NCI-H774 (cell line): ENCODE measurements at regions not wholly inside any gene's neighbourhood (a gene's known extent, or its start where the extent isn't known, plus 50 kb on each side); places are given as distances from the start of the nearest gene placed in this dataset.
"Not testable (repeated sequence)": the region's sequence is repeated elsewhere in the genome, so short reads cannot be mapped to it uniquely, and the experiment has no call there.

Experiments used
- DNase-seq: peaks from one replicate; lab custom pipeline; 2025; lab: John Stamatoyannopoulos, UW

DNA sequence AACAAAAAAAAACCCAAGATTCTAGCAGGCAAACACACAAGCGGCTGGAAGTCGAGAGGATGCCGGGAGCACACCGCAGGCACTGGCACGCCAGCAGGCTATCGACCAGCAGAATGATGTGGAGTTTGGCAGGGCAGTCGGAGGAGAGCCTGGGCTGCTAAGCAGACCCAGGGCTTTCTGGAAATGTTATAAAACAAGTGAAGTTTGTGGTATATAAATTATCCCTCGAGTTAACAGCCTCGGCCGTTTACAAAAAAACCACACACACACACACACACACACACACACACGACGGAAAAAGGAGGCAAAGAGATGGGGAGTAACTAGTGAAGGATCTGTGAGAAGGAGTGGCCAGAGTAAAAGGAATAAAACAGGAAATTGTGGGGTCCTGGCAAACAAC is 87.2 kb upstream of the IVNS1ABP start:
- no peak for DNase-seq

DNA sequence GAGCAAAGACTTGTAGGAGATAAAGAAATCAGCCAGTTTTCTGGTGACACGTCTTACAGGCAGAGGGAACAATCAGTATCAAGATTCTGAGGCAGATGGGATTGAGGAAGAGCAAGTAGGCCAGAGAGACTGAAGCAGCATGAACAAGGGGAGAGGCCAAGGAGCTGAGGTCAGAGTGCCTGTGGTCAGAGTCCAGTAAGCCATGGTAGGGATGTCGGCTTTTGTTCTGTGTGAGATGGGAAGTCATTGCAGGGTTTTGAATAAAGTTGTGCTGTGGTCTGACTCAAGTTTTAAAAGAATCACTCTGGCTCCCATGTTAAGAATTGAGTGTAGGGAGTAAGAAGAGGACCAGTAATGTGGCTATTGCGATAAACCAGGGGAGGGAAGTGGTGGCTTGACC is 85.9 kb upstream of the IVNS1ABP start:
- DNase-seq, result no peak

- no peak for DNase-seq
Measured at GRCh38 chr1:185401019-185401418, 84.0 kb upstream of the IVNS1ABP start.

- no peak for DNase-seq
Measured at GRCh38 chr1:185400052-185400451, 83.0 kb upstream of the IVNS1ABP start.

DNA sequence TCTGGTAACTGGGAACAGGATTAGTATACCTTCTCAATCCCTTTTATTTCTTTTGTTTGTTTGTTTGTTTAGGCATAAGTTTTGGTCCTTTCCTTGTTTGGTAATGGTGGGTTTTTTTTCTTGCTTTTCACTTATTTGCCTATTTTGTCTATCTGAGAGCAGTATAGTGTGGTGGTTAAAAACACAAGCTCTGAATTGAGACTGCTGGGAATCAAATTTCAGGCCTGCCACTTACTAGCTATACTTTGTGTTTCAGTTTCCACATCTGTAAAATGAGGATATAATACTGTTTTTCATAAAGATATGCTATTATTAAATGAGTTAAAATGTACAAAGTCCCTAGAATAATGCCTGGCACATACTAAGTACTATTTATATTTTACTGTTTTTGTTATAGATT is 81.6 kb upstream of the IVNS1ABP start:
- no peak for DNase-seq

DNA sequence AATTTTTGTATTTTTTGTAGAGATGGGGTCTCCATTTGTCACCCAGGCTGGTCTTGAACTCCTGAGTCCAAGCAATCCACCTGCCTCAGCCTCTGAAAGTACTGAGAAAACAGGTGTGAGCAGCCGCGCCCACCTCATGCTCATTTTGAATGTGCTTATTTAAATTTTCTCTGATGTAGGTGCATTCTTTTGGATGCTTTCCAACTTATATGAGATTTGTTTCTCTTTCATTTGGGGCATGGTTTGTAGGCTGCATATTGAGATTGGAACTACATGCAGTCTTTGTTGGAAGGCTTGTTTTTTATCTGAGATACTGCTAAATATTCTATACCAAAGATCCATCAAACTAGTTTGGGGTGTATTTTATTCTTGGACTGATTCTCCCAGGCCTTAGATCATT is 81.0 kb upstream of the IVNS1ABP start:
- DNase-seq, result no peak

- DNase-seq, result no peak
Measured at GRCh38 chr1:185397183-185397582, 80.1 kb upstream of the IVNS1ABP start.

DNA sequence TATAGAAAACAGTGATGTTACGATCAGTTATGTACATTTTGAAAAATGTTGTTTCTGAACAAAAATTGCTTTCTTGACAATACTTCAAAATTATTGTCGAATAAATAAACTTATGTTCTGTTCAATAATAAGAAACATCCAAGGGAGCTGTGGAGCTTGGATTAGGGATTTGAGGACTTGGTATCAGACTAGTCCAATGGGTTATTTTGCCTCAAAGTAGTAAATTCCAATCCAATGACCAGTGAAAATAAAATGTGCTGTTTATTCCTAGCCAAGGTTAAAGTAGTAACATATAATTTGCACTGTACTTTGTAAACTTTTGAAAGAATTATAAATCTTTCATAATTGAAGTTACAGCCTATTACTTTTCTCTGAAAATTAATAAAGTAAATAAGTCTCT is 79.1 kb upstream of the IVNS1ABP start:
- DNase-seq, result no peak

- DNase-seq, result no peak
Measured at GRCh38 chr1:185393815-185394214, 76.8 kb upstream of the IVNS1ABP start.

DNA sequence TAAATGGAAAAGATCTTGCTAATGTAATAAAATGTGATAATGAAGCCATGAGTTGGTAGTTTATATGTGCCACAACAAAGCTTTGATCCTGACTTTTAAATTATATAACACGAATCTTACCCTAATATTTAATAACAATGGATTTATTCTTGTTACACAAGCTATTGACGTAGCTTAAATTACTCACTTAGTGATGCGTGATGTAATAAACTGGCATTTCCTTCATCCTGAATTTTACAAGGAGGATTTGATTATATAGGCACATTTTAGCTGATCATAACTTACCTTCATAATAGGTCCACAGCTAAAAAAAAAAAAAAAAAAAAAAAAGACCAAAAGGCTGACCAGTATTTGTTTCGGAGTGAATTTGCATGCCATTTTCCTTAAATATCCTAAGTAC is 76.2 kb upstream of the IVNS1ABP start:
- DNase-seq, result no peak

GRCh38 chr1:185388815-185389214 is 71.8 kb upstream of the IVNS1ABP start:
- DNase-seq, result no peak

DNA sequence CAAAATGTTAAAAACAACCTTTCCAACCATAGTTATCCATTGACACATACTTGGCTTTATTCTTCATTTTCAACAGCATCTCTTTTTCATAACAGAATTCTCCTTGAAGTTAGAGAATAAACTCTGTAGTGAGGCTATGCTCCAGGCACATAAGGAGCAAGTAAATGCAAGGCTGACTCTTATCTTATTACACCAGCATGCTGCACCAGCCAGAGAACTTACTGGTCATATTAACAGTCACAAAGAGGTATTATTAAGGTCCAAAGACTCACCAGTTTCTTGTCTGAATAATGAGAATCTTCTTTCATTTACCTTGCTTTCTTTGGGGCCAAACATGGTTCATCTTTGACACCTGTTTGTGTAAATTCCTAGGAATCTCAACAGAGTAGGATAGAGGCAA is 71.3 kb upstream of the IVNS1ABP start:
- no peak for DNase-seq

DNA sequence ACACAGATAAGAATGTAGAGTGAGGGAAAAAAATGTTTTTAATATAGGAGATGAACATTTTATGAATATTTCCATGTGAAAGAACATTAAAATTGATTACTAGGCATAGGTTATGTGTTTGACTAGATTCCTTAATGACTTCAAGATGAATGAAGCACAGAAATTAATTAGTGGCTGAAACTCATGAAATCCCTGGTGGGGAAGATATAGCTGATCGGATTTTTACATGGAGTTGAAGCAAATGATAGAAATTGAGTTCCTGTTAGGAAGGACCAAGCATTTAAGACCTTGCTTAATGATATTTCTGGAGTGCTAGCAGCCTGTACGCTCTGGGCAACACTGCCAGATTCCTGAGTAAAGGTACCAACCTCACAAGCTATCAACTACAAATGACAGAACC is 68.9 kb upstream of the IVNS1ABP start:
- no peak for DNase-seq

DNA sequence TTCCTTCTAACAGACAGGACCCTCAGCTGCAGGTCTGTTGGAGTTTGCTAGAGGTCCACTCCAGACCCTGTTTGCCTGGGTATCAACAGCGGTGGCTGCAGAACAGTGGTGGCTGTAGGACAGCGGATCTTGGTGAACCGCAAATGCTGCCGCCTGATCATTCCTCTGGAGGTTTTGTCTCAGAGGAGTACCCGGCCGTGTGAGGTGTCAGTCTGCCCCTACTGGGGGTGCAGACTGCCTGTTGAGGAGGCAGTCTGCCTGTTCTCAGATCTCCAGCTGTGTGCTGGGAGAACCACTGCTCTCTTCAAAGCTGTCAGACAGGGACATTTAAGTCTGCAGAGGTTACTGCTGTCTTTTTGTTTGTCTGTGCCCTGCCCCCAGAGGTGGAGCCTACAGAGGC is 66.8 kb upstream of the IVNS1ABP start:
- DNase-seq, result not testable (repeated sequence)

DNA sequence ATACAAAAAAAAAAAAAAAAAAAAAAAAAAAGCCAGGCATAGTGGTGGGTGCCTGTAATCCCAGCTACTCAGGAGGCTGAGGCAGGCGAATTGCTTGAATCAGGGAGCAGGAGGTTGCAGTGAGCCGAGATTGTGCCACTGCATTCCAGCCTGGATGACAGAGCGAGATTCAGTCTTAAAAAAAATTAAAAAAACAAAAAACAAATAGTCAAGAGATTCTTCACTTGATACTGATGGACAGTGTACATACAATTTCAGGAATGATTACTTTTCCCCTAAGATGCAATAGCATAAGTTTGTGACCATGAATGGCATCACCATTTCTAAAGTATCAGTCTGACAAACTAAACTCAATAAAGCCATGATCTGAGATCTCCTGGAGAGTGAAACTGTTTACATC is 60.8 kb upstream of the IVNS1ABP start:
- no peak for DNase-seq

- DNase-seq, result no peak
Measured at GRCh38 chr1:185376840-185377635, 60.0 kb upstream of the IVNS1ABP start.

DNA sequence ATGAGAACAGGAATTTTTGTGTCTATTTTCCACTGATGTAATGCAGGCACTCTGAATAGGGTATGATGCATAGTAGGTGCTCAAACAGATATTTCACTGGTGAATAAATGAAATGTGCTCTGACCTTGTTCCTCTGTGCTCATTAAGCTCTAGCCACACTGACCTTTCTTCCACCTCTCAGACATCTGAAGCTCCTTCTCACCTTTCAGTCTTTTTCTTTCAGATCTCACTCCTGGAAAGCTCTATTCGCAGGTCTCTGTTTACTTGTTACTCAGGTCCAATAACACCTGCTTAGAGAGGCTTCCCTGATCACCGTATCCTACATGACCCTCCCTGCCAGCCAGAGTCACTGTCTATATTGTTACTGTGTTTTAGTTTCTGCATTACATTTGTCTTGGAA is 59.2 kb upstream of the IVNS1ABP start:
- no peak for DNase-seq

DNA sequence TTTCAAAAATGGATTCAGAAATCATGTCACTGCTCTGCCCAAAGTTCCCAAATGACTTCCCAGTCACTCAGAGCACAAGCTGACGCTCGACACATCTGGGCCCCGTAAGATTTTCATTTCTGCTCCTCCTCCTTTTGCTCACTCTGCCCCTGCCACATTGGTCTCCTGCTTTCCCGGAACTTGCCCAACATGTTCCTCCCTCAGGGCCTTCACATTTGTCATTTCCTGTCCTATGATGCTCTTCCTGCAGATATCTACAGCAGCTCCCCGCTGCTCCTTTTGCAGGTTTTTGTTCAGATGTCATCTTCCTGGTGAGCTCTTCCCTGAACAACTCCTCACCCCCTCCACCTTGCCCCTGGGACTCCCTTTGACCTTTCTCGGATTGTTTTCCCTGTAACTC is 58.5 kb upstream of the IVNS1ABP start:
- no peak for DNase-seq

DNA sequence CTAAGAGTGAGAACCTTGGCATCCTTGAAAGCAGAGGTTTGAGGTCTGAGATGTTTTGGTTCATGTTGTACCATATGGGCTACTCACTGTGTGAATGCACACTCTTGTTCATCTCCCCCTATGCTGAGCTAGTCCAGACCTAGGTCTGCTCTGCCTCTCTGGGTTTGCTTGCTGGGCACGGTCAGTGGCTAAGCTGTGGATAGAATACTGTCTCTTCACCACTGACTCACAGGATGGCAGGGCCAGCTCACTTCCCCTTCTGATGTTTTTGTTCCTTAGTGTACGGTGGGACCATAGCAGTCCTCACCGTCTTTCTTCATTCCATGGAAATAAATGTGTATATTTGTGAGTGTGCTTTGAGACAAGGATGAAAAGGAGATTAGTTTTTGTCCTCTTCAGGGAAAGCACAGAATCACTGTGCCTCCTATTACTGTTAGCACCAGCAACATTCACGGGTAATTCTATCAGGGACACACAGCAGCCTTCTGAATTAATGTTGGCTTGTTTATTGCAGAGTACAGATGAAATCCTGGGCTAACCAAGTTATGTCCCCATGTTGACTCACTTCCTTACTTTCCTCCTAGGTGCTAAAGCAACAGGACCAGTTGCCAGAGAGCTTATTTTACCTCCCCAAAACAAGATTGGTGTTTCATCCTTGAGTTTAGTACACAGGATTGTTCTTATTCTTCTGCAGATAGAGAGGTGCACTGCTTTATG is 56.9 kb upstream of the IVNS1ABP start:
- no peak for DNase-seq

GRCh38 chr1:185369786-185370185 is 52.7 kb upstream of the IVNS1ABP start:
- no peak for DNase-seq

GRCh38 chr1:185368913-185369491 is 52.0 kb upstream of the IVNS1ABP start:
- no peak for DNase-seq

DNA sequence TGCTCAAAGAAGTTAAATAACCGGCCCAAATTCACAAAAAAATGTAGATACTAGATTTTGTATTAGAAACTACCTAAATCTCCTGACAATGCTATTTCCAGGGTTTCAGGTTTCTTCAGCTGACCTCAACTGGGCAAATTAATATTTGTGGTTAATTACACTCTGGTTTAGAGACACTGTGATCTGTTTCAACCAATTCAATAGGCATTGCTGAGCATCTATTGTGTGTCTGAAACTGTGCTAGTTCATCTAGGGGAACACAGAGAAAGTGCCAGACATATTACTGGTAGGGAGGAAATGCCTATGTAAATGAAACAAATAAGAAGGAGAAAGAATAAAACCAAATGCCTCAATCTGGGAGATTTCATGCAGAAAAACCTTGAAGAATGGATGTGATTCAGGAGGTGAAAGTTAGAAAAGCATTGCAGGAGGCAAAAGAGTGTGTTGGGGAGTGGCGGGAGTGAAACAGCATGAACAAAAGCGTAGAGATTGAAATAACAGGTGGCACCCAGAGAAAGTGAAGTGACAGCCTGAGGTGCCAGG is 51.3 kb upstream of the IVNS1ABP start:
- DNase-seq, result no peak

GRCh38 chr1:185367218-185367617 is 50.2 kb upstream of the IVNS1ABP start:
- no peak for DNase-seq
